ENCODE measurements at regions not wholly inside any gene's neighbourhood (a gene's known extent, or its start where the extent isn't known, plus 50 kb on each side); places are given as distances from the start of the nearest gene placed in this dataset.

- DNase-seq (ENCODE audit: low spot score) (no peak), ATAC-seq (no peak), FAIRE-seq (no peak)
- H3K4me2 ChIP-seq (ENCODE audit: low read depth, low read length): no peak overlapping the region
- peaks cover 0 to 62% of the 10 kb centered on the region in 2 experiments; a peak in 4 of 5 replicates for H3K27me3 ChIP-seq (ENCODE audit: control insufficient read depth in 1 of 2, insufficient read depth in 2 of 2, low read length in 2 of 2)
- no peak overlapping the region for H3K27ac ChIP-seq (ENCODE audit: extremely low read length, insufficient read depth, low read length)
- no peaks in the 10 kb centered on the region for H3K9me3 ChIP-seq (ENCODE audit: low read length)
- H4K20me1 ChIP-seq (ENCODE audit: insufficient read depth, low read length): 0 out of 2 replicates have a peak, but pooled peaks cover 3% of the 10 kb centered on the region
- no peaks in the 10 kb centered on the region for H3K36me3 ChIP-seq (replicated peaks in 1 of 2; ENCODE audit: control insufficient read depth in 1 of 2, insufficient read depth in 2 of 2, low read length in 2 of 2)
- intact Hi-C loops (cut with micrococcal nuclease; ENCODE audit: unreplicated experiment): no loop called here
- no peak overlapping the region for H3K4me3 ChIP-seq (replicated peaks in 1 of 3; ENCODE audit: insufficient read depth in 1 of 3, low read depth in 2 of 3, low read length in 3 of 3)
- H3K4me1 ChIP-seq (ENCODE audit: insufficient read depth, low read length): no peaks in the 10 kb centered on the region
- 60% methylated on average over 3 of the region's 10 CpGs for WGBS (ENCODE audit: low lambda C conversion rate)
- H3K9ac ChIP-seq (ENCODE audit: insufficient read depth, low read depth, low read length): no peak overlapping the region
- POLR2A ChIA-PET: no interaction called here
- TF ChIP-seq RAD51 (IDR thresholded peaks at IDR 0.05; ENCODE audit: borderline replicate concordance) (no peak), MTF2 (CRISPR knock-in tag; IDR thresholded peaks at IDR 0.05; ENCODE audit: borderline replicate concordance) (no peak), HOXA5 (CRISPR knock-in tag; IDR thresholded peaks at IDR 0.05) (no peak), RBM39 (IDR thresholded peaks at IDR 0.05; ENCODE audit: low read depth, low read length, poor library complexity, severe bottlenecking) (no peak), ZBTB20 (CRISPR knock-in tag; IDR thresholded peaks at IDR 0.05; ENCODE audit: borderline replicate concordance, low read depth) (no peak)
- TF ChIP-seq, protein P1, sequence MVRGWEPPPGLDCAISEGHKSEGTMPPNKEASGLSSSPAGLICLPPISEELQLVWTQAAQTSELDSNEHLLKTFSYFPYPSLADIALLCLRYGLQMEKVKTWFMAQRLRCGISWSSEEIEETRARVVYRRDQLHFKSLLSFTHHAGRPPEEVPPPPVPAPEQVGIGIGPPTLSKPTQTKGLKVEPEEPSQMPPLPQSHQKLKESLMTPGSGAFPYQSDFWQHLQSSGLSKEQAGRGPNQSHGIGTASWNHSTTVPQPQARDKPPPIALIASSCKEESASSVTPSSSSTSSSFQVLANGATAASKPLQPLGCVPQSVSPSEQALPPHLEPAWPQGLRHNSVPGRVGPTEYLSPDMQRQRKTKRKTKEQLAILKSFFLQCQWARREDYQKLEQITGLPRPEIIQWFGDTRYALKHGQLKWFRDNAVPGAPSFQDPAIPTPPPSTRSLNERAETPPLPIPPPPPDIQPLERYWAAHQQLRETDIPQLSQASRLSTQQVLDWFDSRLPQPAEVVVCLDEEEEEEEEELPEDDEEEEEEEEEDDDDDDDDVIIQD (CRISPR knock-in tag; IDR thresholded peaks at IDR 0.05; ENCODE audit: low read depth): no peak
- TF ChIP-seq, protein P2, sequence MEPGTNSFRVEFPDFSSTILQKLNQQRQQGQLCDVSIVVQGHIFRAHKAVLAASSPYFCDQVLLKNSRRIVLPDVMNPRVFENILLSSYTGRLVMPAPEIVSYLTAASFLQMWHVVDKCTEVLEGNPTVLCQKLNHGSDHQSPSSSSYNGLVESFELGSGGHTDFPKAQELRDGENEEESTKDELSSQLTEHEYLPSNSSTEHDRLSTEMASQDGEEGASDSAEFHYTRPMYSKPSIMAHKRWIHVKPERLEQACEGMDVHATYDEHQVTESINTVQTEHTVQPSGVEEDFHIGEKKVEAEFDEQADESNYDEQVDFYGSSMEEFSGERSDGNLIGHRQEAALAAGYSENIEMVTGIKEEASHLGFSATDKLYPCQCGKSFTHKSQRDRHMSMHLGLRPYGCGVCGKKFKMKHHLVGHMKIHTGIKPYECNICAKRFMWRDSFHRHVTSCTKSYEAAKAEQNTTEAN (CRISPR knock-in tag; conservative IDR thresholded peaks at IDR 0.05): no peak
- CTCF ChIA-PET (ENCODE audit: low intra/inter-chr PET ratio, low total read pairs): no interaction called here
- in situ Hi-C loops (cut with HindIII; ENCODE audit: extremely low pct_ligation_motif_present, low pct_unique_long_range_greater_than_20kb): no loop called here
- H2AFZ ChIP-seq (ENCODE audit: low read length): no peak overlapping the region
- no TSS peak for BruUV-seq (replicated peaks)
- H3K79me2 ChIP-seq (ENCODE audit: insufficient read depth, low read length): no peaks in the 10 kb centered on the region
These were observed 152.5 kb upstream of the SALL3 start for GRCh38 chr18:78827141-78827540.

Data from HepG2 (cell line).